HG03520 (cell line): ENCODE measurements at regions not wholly inside any gene's neighbourhood (a gene's known extent, or its start where the extent isn't known, plus 50 kb on each side); places are given as distances from the start of the nearest gene placed in this dataset.

ENCODE experiments used
- ATAC-seq: cut with Tn5 transposase; IDR thresholded peaks from one replicate; pipeline ENCODE4 v1.9.1; 2021; ENCODE audit warnings: mild to moderate bottlenecking, moderate library complexity; ENCODE audit not compliant: unreplicated experiment

DNA sequence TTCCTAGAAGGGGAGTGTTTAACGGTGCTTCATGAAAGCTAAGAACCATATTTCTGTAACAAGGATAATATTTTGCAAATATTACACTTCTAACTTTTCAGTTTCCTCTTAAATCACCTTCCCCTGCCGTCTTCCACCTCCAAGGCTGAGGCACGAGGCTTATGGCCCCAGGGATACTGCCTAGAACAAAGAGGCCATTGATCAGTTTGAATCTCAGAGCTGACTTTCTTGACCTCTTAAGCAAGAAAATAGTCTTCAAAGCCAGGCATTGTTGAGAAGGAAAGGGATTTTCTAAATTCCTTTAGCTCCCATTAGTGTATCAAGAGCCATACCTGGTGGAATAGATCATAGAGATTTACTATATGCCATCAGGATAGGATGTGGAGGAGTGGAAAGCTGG lies 566.2 kb downstream of the BNC2 start:
- no peak for ATAC-seq

GRCh38 chr9:16306586-16306985 lies 563.9 kb downstream of the BNC2 start:
- ATAC-seq, result no peak

GRCh38 chr9:16307626-16308195 lies 562.8 kb downstream of the BNC2 start:
- ATAC-seq, result no peak

DNA sequence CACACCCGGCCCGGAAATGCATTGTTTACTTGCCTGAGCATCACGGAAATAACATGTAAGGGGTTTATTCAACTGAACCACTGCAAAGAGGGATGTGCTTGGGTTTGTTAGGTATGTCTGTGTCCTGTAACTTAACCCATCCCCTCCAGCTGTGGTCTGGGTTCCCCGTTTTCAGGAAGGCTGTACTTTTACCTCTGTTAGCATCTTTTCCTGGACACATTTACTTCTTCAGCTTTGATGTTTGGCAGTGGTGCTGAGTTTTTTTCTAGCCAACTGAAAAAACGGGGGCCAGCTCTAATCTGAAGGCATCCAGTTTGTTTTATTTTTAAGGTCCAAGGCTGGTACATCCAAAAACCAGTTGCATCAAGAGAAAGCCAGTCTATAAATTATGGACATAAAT lies 561.8 kb downstream of the BNC2 start:
- ATAC-seq, result no peak

DNA sequence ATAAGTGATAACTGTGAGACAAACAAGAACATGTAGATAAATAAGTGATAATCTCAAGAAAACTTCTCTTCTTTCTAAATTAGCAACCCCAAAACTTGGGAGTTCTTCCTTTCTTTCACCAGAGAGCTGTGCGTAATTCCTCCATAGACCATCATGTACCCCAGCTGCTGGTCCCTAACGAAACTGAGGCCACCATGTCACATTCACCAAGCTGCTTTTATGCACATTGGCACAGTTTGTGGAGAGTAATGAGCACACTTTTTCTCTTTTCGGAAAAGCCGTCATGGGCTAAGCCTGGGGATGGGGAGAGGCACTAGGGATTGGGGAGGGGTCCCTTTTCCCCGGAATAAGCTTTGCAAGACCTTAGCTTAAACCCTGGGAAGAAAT lies 561.4 kb downstream of the BNC2 start:
- no peak for ATAC-seq

GRCh38 chr9:16309469-16310271 lies 560.8 kb downstream of the BNC2 start:
- no peak for ATAC-seq

DNA sequence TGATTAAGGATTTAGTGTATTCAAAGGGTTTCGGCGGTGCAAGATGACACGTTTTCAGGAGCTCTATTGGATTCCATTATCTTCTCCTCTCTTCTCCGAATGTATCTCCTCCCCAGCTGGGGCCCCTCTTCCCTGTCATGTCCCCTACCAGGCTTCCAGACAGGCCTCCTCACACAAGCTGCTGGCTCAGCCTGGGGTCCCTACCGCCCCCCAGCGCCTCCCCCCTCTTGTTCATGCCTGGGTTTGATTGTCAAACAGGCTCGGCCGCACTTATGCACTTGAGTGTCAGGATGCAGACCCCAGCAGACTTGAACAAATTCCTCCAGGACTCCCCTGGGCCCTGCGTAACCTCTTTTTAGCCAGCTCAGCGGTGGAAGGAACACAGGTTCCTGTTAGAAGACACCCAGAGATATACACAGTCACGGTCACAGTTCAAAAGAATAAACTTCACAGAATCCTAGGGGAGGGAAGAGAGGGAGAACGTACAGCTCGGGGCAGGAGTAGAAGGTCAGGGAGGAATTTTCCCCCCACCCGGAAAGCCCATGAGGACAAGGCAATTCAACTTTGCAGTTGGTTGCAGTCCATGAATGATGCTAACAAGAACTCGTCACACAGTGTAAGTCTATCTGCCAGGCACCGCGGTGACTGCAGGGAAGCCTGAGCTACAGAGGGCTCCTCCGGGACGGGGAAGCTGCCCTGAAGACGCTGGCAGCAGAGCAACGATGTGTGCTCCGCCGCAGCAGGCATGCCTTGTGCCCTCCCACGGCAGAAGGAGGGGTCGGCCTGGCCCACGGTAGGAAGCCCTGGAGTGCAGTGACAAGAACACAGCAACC lies 560.0 kb downstream of the BNC2 start:
- ATAC-seq, result no peak

DNA sequence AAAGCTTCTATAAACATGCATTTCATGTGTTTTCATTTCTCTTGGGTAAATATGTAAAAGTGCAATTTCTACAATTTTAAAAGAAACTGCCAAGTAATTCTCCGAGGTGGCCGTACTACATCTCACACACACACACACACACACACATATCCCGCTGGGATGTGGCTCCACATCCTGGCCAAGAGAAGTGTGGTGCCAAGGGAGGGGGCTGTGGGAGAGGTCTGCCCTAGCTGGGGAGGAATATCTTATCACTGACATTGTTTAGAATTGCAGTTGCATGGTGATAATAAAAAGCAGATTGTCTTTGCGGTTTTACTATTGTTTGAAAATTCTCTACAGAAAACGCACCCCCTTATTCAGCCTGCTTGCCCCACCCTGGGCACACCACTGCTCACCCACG lies 558.4 kb downstream of the BNC2 start:
- ATAC-seq, result no peak

DNA sequence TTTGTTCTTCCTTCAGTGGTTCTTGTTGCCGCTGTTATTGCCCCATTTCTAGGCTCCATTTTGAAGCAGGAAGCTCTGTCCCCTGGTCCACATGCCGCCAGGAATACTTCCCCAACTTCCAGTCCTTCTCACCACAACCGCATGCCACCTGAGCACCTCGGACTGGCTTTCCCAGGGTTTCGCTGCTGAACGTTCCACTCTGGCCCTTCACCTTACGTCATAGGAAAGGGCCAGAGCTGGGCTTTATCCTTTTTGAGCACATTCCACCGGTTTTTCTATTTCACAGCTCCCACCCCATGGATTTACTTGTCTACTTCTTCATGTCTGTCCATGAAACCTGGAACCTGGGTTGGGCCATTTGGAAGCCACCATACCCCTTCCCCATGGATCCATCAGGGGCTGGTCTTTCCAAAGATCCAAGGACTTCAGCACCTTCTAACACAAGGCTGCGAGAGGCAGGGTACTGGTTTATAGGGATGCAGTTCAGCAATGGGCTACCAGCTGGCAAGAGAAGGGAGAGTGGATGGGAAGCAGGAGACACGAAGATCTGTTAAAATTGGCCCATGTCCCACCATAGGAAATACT lies 557.4 kb downstream of the BNC2 start:
- no peak for ATAC-seq

- ATAC-seq, result no peak
These were observed 556.0 kb downstream of the BNC2 start for GRCh38 chr9:16314476-16314875.

GRCh38 chr9:16315720-16316119 lies 554.8 kb downstream of the BNC2 start:
- no peak for ATAC-seq

DNA sequence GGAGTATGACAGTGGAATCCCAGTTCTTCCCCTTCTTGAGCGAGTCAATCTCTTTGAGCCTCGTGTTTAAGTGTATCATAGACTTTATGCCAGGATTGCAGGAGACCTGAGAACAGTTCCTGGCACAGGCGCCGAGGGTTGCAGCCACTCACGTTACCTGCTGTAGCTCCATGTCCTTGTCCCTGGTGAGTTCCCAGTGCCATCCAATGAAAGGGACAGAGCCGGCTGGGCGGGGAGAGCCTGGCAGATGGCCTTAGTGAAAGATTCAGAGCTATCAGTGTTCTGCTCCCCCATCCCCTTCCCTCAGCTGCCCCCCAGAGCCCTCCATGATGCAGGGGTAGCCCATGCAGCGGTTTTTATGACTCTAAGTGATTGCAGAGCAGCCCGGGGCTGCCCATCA lies 554.0 kb downstream of the BNC2 start:
- no peak for ATAC-seq

GRCh38 chr9:16316911-16317817 lies 553.3 kb downstream of the BNC2 start:
- ATAC-seq, result no peak

DNA sequence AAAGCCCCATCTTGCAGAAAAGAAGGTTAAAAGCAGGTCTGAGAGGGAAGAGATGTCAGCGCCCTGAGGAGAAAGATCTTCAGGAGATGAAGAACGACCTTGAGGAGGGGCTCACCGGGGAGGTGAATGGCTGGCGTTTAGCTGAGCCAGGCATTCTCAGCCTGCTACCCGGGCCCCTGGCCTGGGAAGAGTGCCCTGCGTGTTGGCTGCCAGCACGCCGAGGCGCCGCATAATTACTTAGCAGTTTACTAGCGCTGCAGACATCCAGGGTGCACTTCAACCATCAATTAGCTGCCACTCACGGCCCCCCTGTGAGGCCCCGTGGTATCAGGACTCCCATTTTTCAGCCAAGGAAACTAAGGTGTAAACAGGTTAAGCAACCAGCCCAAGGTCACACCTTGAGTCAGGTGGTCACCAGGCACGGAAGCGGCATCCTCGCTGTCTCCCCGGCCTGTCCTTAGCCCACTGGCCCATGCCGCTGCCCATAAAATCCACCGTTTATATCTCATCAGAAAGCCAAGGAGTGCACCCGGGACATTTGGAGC lies 551.9 kb downstream of the BNC2 start:
- ATAC-seq, result no peak

GRCh38 chr9:16319646-16320045 lies 550.8 kb downstream of the BNC2 start:
- ATAC-seq, result no peak

DNA sequence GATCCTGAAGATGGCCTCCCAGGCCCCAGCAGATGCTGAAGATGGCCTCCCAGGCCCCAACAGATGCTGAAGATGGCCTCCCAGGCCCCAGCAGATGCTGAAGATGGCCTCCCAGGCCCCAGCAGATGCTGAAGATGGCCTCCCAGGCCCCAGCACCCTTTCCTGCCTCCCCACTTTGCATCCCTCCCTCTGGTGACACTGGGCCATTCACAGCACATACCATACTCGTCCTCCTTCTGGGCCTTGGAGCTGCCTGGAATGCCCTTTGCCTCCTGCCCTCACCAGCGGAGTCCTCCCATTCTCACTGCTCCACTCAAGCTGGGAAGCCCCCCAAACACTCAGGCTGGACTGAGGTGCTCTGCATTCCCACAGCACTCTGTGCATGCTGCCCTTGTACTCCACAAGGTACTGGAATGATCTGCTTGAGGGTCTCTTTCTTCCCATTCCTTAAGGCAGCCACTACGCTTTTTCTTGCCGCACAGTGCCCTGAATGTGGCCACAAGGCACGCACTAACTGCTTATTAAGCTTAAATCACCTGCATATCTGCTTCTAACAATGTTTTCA lies 550.0 kb downstream of the BNC2 start:
- no peak for ATAC-seq

- no peak for ATAC-seq
These were observed 548.9 kb downstream of the BNC2 start for GRCh38 chr9:16321461-16322119.

GRCh38 chr9:16322849-16323248 lies 547.6 kb downstream of the BNC2 start:
- no peak for ATAC-seq

GRCh38 chr9:16325966-16326365 lies 544.5 kb downstream of the BNC2 start:
- ATAC-seq, result no peak
